ENCODE measurements at regions not wholly inside any gene's neighbourhood (a gene's known extent, or its start where the extent isn't known, plus 50 kb on each side); places are given as distances from the start of the nearest gene placed in this dataset.

DNA sequence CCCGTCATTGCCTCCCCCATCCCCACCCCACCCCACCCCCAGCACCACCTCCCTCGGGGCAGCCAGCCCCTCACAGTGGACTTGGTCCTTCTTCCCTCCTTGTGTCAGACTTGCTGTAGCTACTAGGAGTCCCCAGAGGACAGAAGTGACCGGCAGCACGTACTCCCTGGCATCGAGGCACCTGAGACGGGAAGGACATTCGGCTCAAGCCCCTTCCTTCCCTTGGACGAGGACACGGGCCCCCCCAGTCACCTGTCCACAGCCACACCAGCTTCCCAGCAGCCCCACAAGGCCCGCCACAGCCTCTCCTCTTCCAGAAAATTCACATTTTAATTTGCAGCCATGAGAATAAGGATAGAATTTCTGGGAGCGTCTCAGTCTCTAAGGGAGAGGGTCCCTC lies 267.8 kb upstream of the SHH start:
- intact Hi-C loops (cut with DNase I): no loop called here
- no peaks in the 10 kb centered on the region for H3K27me3 ChIP-seq
- TF ChIP-seq, protein P1, sequence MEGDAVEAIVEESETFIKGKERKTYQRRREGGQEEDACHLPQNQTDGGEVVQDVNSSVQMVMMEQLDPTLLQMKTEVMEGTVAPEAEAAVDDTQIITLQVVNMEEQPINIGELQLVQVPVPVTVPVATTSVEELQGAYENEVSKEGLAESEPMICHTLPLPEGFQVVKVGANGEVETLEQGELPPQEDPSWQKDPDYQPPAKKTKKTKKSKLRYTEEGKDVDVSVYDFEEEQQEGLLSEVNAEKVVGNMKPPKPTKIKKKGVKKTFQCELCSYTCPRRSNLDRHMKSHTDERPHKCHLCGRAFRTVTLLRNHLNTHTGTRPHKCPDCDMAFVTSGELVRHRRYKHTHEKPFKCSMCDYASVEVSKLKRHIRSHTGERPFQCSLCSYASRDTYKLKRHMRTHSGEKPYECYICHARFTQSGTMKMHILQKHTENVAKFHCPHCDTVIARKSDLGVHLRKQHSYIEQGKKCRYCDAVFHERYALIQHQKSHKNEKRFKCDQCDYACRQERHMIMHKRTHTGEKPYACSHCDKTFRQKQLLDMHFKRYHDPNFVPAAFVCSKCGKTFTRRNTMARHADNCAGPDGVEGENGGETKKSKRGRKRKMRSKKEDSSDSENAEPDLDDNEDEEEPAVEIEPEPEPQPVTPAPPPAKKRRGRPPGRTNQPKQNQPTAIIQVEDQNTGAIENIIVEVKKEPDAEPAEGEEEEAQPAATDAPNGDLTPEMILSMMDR (IDR thresholded peaks at IDR 0.05): no peak
- no peaks in the 10 kb centered on the region for H3K36me3 ChIP-seq
- H3K9me3 ChIP-seq: no peaks in the 10 kb centered on the region
- H3K27ac ChIP-seq: no peak overlapping the region
- DNase-seq (ENCODE audit: low spot score in 2 of 2): no peak
- no peaks in the 10 kb centered on the region for H3K4me1 ChIP-seq
- no peak overlapping the region for H3K4me3 ChIP-seq

DNA sequence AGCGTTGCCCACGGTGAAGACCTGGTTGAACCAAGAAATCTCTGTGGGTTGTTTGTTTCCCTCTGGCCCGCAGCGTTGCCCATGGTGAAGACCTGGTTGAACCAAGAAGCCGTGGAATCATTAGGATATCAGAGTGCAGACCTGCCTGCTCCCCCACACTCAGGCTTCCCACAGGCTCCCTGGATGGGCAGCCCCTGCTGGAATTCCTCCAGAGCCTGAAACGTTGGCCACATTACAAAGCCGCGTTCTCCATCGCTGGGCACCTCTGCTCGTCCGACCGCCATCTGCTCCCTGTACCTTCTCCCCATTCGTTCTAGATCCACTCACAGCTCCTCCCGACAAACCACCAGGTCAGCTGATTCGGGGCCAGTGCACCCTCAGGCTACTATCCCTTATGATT lies 266.9 kb upstream of the SHH start:
- TF ChIP-seq, protein P1 (IDR thresholded peaks at IDR 0.05): no peak
- H3K27ac ChIP-seq: no peak overlapping the region
- H3K36me3 ChIP-seq: no peaks in the 10 kb centered on the region
- H3K27me3 ChIP-seq: no peaks in the 10 kb centered on the region
- intact Hi-C loops (cut with DNase I): no loop called here
- no peaks in the 10 kb centered on the region for H3K4me1 ChIP-seq
- no peak for DNase-seq (ENCODE audit: low spot score in 2 of 2)
- H3K9me3 ChIP-seq: no peaks in the 10 kb centered on the region
- H3K4me3 ChIP-seq: no peak overlapping the region

DNA sequence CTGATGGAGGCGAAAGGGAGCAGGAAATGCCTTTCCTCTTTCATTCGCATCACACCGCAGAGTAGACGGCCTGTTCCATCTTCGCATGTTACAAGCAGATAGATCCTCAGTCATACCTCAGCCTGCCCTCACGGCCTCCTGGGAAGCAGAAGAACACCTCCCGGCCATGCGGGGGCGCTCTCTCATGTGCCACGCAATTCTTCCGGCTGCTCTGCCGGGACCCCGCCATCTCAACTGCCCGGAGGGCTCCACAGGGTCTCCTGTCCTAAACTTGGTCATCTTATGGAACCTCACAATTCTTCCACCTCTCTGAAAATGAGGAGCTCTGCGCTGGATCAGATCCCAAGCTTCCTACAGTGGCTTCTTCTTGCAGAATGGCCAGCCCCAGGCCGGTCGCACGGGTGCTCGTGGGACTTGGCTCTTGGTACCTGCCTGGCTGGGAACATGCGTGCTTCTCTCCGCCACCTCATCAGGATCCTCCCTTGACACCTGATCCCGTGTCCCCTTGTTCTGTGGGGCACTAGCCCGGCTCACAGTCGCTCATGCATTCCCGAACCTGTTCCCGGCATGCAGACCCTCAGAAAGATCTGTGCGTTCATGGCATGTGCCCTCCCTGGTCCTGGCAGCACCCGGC lies 262.8 kb upstream of the SHH start:
- intact Hi-C loops (cut with DNase I): no loop called here
- H3K9me3 ChIP-seq: no peaks in the 10 kb centered on the region
- no peaks in the 10 kb centered on the region for H3K27me3 ChIP-seq
- no peak for DNase-seq (ENCODE audit: low spot score in 2 of 2)
- no peaks in the 10 kb centered on the region for H3K36me3 ChIP-seq
- H3K4me3 ChIP-seq: no peak overlapping the region
- H3K4me1 ChIP-seq: no peaks in the 10 kb centered on the region
- TF ChIP-seq, protein P1 (IDR thresholded peaks at IDR 0.05): no peak
- no peak overlapping the region for H3K27ac ChIP-seq

DNA sequence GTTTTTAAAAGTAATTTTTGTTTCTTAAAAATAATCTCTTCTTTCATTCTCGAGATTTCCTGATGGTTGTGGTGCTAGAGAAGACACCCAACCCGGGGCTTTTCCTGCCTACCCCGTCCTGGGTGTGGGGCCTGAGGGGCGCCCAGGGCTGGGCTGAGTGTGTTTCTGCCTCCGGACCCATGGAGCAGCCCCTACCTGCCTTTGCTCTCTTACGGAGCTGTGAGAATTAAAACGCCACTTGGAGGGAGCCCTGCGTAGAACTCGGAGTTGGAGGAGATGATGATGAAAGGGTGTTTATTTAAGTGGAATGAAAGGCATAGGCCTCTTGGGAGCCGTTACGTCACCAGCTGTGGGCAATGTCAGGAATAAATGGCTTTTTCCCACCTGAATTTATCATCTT lies 261.8 kb upstream of the SHH start:
- no peak for DNase-seq (ENCODE audit: low spot score in 2 of 2)
- H3K4me3 ChIP-seq: no peak overlapping the region
- intact Hi-C loops (cut with DNase I): no loop called here
- no peaks in the 10 kb centered on the region for H3K27me3 ChIP-seq
- no peak overlapping the region for H3K27ac ChIP-seq
- TF ChIP-seq, protein P1 (IDR thresholded peaks at IDR 0.05): no peak
- H3K36me3 ChIP-seq: no peaks in the 10 kb centered on the region
- no peaks in the 10 kb centered on the region for H3K9me3 ChIP-seq
- no peaks in the 10 kb centered on the region for H3K4me1 ChIP-seq

DNA sequence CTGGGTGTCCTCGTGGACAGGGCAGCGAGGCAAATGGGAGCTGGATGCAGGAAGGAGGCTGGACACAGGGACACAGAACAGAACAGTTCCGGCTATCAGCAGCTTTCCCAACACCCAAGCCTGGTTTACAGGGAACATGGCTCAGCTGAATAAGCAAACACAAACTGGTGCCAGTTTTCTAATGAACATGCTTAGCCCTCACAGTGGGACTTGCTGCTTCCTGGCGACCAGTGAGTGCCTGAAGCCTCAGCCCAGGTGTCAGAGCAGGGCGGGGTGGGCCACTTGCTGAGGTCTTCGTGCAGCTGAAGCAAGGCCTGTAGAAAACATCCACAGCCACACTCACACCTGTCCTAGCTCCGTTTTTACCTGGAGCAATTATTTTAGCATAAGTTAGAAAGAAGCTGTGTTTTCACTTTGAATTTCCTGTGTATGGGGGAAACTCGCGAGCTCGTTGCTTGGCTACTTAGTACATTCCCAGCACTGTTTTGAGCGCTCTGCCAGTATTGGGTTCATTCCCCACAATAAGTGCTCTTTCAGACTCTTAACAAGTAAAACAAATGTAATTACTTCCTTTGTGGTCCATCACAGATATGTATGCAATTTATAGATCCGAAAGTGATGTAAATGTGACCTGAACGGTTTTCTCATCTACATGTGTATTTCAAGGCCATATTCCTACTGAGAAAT lies 261.2 kb upstream of the SHH start:
- no peak overlapping the region for H3K27ac ChIP-seq
- DNase-seq (ENCODE audit: low spot score in 2 of 2): no peak
- intact Hi-C loops (cut with DNase I): no loop called here
- TF ChIP-seq, protein P1 (IDR thresholded peaks at IDR 0.05): no peak
- no peaks in the 10 kb centered on the region for H3K36me3 ChIP-seq
- H3K9me3 ChIP-seq: no peaks in the 10 kb centered on the region
- no peaks in the 10 kb centered on the region for H3K4me1 ChIP-seq
- H3K27me3 ChIP-seq: no peaks in the 10 kb centered on the region
- no peak overlapping the region for H3K4me3 ChIP-seq
